IMR-90 (cell line): ENCODE measurements at regions not wholly inside any gene's neighbourhood (a gene's known extent, or its start where the extent isn't known, plus 50 kb on each side); places are given as distances from the start of the nearest gene placed in this dataset.

Experiments
- ATAC-seq: fragments of 200-7000 bp; cut with Tn5 transposase; 2 replicates; pipeline ENCODE4 v1.9.1; 2020; ENCODE audit warnings: low read depth, mild to moderate bottlenecking, moderate library complexity
- BruUV-seq: library from RNA; stranded (reverse); fragments of 400-500 nt; replicated peaks from 2 replicates; lab custom pipeline; 2021; lab: Mats Ljungman, UMichigan
- CTCF ChIA-PET: fragments of 300-600 bp; formaldehyde crosslinking; extraction: SDS; loops from one replicate; lab custom pipeline; 2021; ENCODE audit warnings: antibody characterized with exemption; lab: Yijun Ruan, JAX
- POLR2A ChIA-PET: fragments of 300-600 bp; sonication (Branson Sonifier 250); formaldehyde crosslinking; loops from one replicate; lab custom pipeline; 2022; ENCODE audit warnings: antibody characterized with exemption; ENCODE audit not compliant: unreplicated experiment; lab: Charles Lee
- DNase-seq: peaks from one replicate; pipeline ENCODE4 v3.0.0; 2013
- H2AFZ ChIP-seq: replicated peaks from 2 replicates; pipeline ENCODE3; 2013; ENCODE audit warnings: low read length, mild to moderate bottlenecking; ENCODE audit not compliant: poor library complexity
- H2AK5ac ChIP-seq: 2 replicates; pipeline ENCODE4 v1.6.1; 2013; ENCODE audit warnings: low read depth, low read length, inconsistent platforms
- H2AK9ac ChIP-seq: replicated peaks from 2 replicates; pipeline ENCODE3; 2013; ENCODE audit warnings: mild to moderate bottlenecking, low read depth, low read length, moderate library complexity; ENCODE audit not compliant: poor library complexity
- H2BK120ac ChIP-seq: 2 replicates; pipeline ENCODE4 v1.6.1; 2013; ENCODE audit warnings: low read depth, low read length, inconsistent platforms
- H2BK15ac ChIP-seq: 3 replicates; pipeline ENCODE4 v1.6.1; 2013; ENCODE audit warnings: low read depth, low read length, inconsistent platforms
- H2BK20ac ChIP-seq: 2 replicates; pipeline ENCODE4 v1.6.1; 2013; ENCODE audit warnings: low read depth, mild to moderate bottlenecking, inconsistent platforms, low read length, moderate library complexity
- H2BK5ac ChIP-seq: 2 replicates; pipeline ENCODE4 v1.6.1; 2013; ENCODE audit warnings: mild to moderate bottlenecking, low read depth, low read length, inconsistent platforms; ENCODE audit not compliant: poor library complexity, severe bottlenecking
- H3K14ac ChIP-seq: replicated peaks from 2 replicates; pipeline ENCODE4 v1.6.1; 2013; ENCODE audit warnings: low read depth, low read length, inconsistent platforms
- H3K18ac ChIP-seq: 2 replicates; pipeline ENCODE4 v1.6.1; 2013; ENCODE audit warnings: low read depth, low read length, control low read depth
- H3K23ac ChIP-seq: 2 replicates; pipeline ENCODE4 v1.6.1; 2013; ENCODE audit warnings: low read depth, low read length, inconsistent platforms
- H3K27ac ChIP-seq: 2 replicates; pipeline ENCODE4 v1.5.1; 2013; ENCODE audit warnings: mild to moderate bottlenecking, control low read depth, low read length; ENCODE audit not compliant: insufficient read depth
- H3K27me3 ChIP-seq: 2 replicates; pipeline ENCODE4 v1.6.1; 2013; ENCODE audit warnings: low read length; ENCODE audit not compliant: control insufficient read depth, insufficient read depth
- H3K36me3 ChIP-seq: 2 replicates; pipeline ENCODE4 v1.6.1; 2013; ENCODE audit warnings: low read length, mixed read lengths; ENCODE audit not compliant: control insufficient read depth, insufficient read depth
- H3K4ac ChIP-seq: 2 replicates; pipeline ENCODE4 v1.6.1; 2013; ENCODE audit warnings: low read depth, low read length, inconsistent platforms
- H3K4me1 ChIP-seq: 2 replicates; pipeline ENCODE4 v1.6.1; 2013; ENCODE audit warnings: low read length, mixed read lengths; ENCODE audit not compliant: control insufficient read depth, insufficient read depth
- H3K4me2 ChIP-seq: 2 replicates; pipeline ENCODE4 v1.6.1; 2013; ENCODE audit warnings: low read depth, mild to moderate bottlenecking, control low read depth, low read length, moderate library complexity
- H3K4me3 ChIP-seq: 2 replicates; pipeline ENCODE4 v1.5.1; 2013; ENCODE audit warnings: low read depth, mild to moderate bottlenecking, control low read depth, low read length, moderate library complexity; ENCODE audit not compliant: insufficient read depth
- H3K56ac ChIP-seq: 2 replicates; pipeline ENCODE4 v1.6.1; 2013; ENCODE audit warnings: low read length, inconsistent platforms; ENCODE audit not compliant: insufficient read depth; ENCODE audit errors: extremely low read depth
- H3K79me1 ChIP-seq, 2 experiments: 2 replicates each; pipeline ENCODE4 v1.6.1; 2013; ENCODE audit warnings: low read length in 2 of 2, inconsistent platforms in 1 of 2, low read depth in 1 of 2
- H3K9ac ChIP-seq: 2 replicates; pipeline ENCODE4 v1.6.1; 2013; ENCODE audit warnings: low read depth, low read length, control low read depth
- H3K9me1 ChIP-seq: 2 replicates; pipeline ENCODE4 v1.6.1; 2013; ENCODE audit warnings: low read length, inconsistent platforms; ENCODE audit not compliant: insufficient read depth
- H3K9me3 ChIP-seq: 2 replicates; pipeline ENCODE4 v1.6.1; 2013; ENCODE audit warnings: low read length; ENCODE audit not compliant: control insufficient read depth, insufficient read depth
- H4K20me1 ChIP-seq: 2 replicates; pipeline ENCODE4 v1.6.1; 2013; ENCODE audit warnings: low read length, inconsistent platforms; ENCODE audit not compliant: insufficient read depth
- H4K5ac ChIP-seq: 2 replicates; pipeline ENCODE4 v1.6.1; 2013; ENCODE audit warnings: mild to moderate bottlenecking, low read depth, low read length, control low read depth
- H4K8ac ChIP-seq, 2 experiments: 2 replicates each; pipeline ENCODE4 v1.6.1; 2013; ENCODE audit warnings: low read depth in 2 of 2, low read length in 2 of 2, control low read depth in 1 of 2, inconsistent platforms in 1 of 2
- H4K91ac ChIP-seq: 2 replicates; pipeline ENCODE4 v1.6.1; 2013; ENCODE audit warnings: low read depth, low read length, inconsistent platforms; ENCODE audit not compliant: insufficient read depth
- BHLHE40 ChIP-seq: fragments of 150-350 bp; IDR thresholded peaks from 2 replicates; pipeline ENCODE4 v1.6.1; 2016; ENCODE audit warnings: mild to moderate bottlenecking, low read depth, low read length
- CEBPB ChIP-seq: IDR thresholded peaks from 2 replicates; pipeline ENCODE4 v1.6.1; 2012; ENCODE audit warnings: low read depth, low read length, improper control_type of control experiment
- CHD1 ChIP-seq: IDR thresholded peaks from 2 replicates; pipeline ENCODE4 v1.6.1; 2012; ENCODE audit warnings: low read depth, low read length, improper control_type of control experiment
- FOS ChIP-seq: fragments of 150-350 bp; IDR thresholded peaks from 2 replicates; pipeline ENCODE4 v1.6.1; 2016; ENCODE audit warnings: low read depth, low read length
- MAFK ChIP-seq: IDR thresholded peaks from 2 replicates; pipeline ENCODE4 v1.6.1; 2012; ENCODE audit warnings: low read depth, low read length, improper control_type of control experiment
- MAZ ChIP-seq: IDR thresholded peaks from 2 replicates; pipeline ENCODE4 v1.6.1; 2012; ENCODE audit warnings: low read depth, mild to moderate bottlenecking, low read length, improper control_type of control experiment, moderate library complexity, borderline replicate concordance
- MXI1 ChIP-seq: IDR thresholded peaks from 2 replicates; pipeline ENCODE4 v1.6.1; 2012; ENCODE audit warnings: low read depth, mild to moderate bottlenecking, low read length, moderate library complexity, borderline replicate concordance
- NFE2L2 ChIP-seq: fragments of 150-350 bp; IDR thresholded peaks from 2 replicates; pipeline ENCODE4 v1.6.1; 2016; ENCODE audit warnings: low read depth, mild to moderate bottlenecking, low read length
- POLR2A ChIP-seq: IDR thresholded peaks from 2 replicates; pipeline ENCODE4 v1.6.1; 2012; ENCODE audit warnings: mild to moderate bottlenecking, low read depth, low read length
- RAD21 ChIP-seq: IDR thresholded peaks from 2 replicates; pipeline ENCODE4 v1.6.1; 2012; ENCODE audit warnings: low read length, improper control_type of control experiment
- RCOR1 ChIP-seq: IDR thresholded peaks from 2 replicates; pipeline ENCODE4 v1.6.1; 2012; ENCODE audit warnings: mild to moderate bottlenecking, low read length, improper control_type of control experiment; ENCODE audit not compliant: insufficient replicate concordance
- RFX5 ChIP-seq: IDR thresholded peaks from 2 replicates; pipeline ENCODE4 v1.8.0; 2012; ENCODE audit warnings: low read depth, mild to moderate bottlenecking, low read length, moderate library complexity
- SMC3 ChIP-seq: fragments of 150-350 bp; IDR thresholded peaks from 2 replicates; pipeline ENCODE4 v1.6.1; 2016; ENCODE audit warnings: low read depth, mild to moderate bottlenecking, antibody characterized with exemption, low read length, moderate library complexity
- WGBS, 2 experiments: methylation state at CpG; one replicate each; pipeline versions ENCODE4 v1.1.5 to v1.1.7; 2013; ENCODE audit warnings: missing lambda C conversion rate in 2 of 2; ENCODE audit not compliant: insufficient read length in 1 of 2; ENCODE audit errors: extremely low coverage in 2 of 2; 5-methylcytosine and 5-hydroxymethylcytosine counted together
- dilution Hi-C: fragments of 300-500 bp; cut with HindIII; formaldehyde crosslinking; loops from one replicate; pipeline ENCODE4 v1.14.3; 2018; ENCODE audit warnings: low sequenced_read_pairs; ENCODE audit not compliant: unreplicated experiment
- in situ Hi-C: fragments of 300-500 bp; cut with MboI; formaldehyde crosslinking; loops from 3 replicates; pipeline ENCODE4 v1.14.3; 2019; ENCODE audit warnings: low sequenced_read_pairs, inconsistent platforms, mixed read lengths
- intact Hi-C: fragments of 100-400 bp; cut with micrococcal nuclease; formaldehyde crosslinking; loops from 2 replicates; pipeline ENCODE4 v1.10.0; 2022
- TF ChIP-seq, protein P1 (sequence below): conservative IDR thresholded peaks from 2 replicates; pipeline ENCODE4 v1.5.1; 2012; ENCODE audit warnings: mild to moderate bottlenecking, low read depth, low read length, improper control_type of control experiment
- TF ChIP-seq, protein P2 (sequence below): fragments of 150-350 bp; IDR thresholded peaks from 2 replicates; pipeline ENCODE4 v1.6.1; 2017; ENCODE audit warnings: mild to moderate bottlenecking, antibody characterized with exemption, low read length, low read depth
- TF ChIP-seq, protein P3 (sequence below): fragments of 150-350 bp; IDR thresholded peaks from 2 replicates; pipeline ENCODE4 v1.6.1; 2016; ENCODE audit warnings: low read depth, mild to moderate bottlenecking, low read length, moderate library complexity, borderline replicate concordance

DNA sequence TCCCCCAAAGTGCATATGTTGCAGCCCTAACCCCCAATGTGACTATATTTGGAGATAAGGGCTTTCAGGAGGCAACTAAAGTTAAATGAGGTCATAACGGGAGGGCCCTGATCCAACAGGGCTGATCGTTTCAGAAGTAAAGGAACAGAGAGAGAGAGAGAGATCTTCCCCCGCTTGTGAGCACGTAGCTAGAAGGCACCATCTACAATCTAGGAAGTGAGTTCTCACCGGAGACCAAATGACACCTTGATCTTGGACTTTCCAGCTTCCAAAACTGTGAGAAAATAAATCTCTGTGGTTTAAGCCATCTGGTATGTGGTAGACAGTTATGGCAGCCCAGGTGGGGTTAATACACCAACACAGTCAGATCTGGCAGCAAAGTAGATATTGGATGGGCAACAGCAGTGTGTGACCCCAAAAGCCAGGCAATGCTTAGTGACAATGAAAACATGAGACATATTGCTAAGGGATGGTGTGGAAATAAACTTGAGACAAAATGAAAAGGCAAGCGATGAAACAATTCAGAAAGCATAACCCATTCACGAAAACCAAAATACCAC lies 147.2 kb upstream of the GSC start:
- Histone ChIP-seq H2AK5ac (no peak overlapping the region), H3K27ac (no peak overlapping the region), H2AK9ac (no peak overlapping the region), H3K36me3 (no peaks in the 10 kb centered on the region), H3K23ac (no peak overlapping the region), H4K8ac (no peak overlapping the region), H2AFZ (no peak overlapping the region), H4K5ac (no peak overlapping the region), H2BK5ac (no peak overlapping the region), H2BK120ac (no peak overlapping the region), H3K14ac (no peak overlapping the region), H3K9me3 (peaks cover 21% of the 10 kb centered on the region), H3K79me1 (no peaks in the 10 kb centered on the region), H4K20me1 (no peaks in the 10 kb centered on the region), H3K4ac (no peak overlapping the region), H3K4me1 (no peaks in the 10 kb centered on the region), H2BK20ac (no peak overlapping the region), H3K56ac (no peak overlapping the region), H4K91ac (no peak overlapping the region), H3K4me3 (no peak overlapping the region), H3K9ac (no peak overlapping the region), H2BK15ac (no peak overlapping the region), H3K27me3 (no peaks in the 10 kb centered on the region), H3K9me1 (no peaks in the 10 kb centered on the region), H3K4me2 (no peak overlapping the region), H3K18ac (no peak overlapping the region)
- DNase-seq (no peak), ATAC-seq (no peak)
- WGBS, 2 experiments: 100% methylated on average over 1 of the region's 7 CpGs; no CpG with 5 or more reads in 1 of the 2 experiments
- no TSS peak for BruUV-seq
- TF ChIP-seq RCOR1 (no peak), RFX5 (no peak), MAZ (no peak), SMC3 (no peak), CEBPB (no peak), NFE2L2 (no peak), RAD21 (no peak), BHLHE40 (no peak), FOS (no peak), MXI1 (no peak), POLR2A (no peak), MAFK (no peak), CHD1 (no peak)
- TF ChIP-seq, protein P1, sequence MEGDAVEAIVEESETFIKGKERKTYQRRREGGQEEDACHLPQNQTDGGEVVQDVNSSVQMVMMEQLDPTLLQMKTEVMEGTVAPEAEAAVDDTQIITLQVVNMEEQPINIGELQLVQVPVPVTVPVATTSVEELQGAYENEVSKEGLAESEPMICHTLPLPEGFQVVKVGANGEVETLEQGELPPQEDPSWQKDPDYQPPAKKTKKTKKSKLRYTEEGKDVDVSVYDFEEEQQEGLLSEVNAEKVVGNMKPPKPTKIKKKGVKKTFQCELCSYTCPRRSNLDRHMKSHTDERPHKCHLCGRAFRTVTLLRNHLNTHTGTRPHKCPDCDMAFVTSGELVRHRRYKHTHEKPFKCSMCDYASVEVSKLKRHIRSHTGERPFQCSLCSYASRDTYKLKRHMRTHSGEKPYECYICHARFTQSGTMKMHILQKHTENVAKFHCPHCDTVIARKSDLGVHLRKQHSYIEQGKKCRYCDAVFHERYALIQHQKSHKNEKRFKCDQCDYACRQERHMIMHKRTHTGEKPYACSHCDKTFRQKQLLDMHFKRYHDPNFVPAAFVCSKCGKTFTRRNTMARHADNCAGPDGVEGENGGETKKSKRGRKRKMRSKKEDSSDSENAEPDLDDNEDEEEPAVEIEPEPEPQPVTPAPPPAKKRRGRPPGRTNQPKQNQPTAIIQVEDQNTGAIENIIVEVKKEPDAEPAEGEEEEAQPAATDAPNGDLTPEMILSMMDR: no peak
- TF ChIP-seq, protein P2, sequence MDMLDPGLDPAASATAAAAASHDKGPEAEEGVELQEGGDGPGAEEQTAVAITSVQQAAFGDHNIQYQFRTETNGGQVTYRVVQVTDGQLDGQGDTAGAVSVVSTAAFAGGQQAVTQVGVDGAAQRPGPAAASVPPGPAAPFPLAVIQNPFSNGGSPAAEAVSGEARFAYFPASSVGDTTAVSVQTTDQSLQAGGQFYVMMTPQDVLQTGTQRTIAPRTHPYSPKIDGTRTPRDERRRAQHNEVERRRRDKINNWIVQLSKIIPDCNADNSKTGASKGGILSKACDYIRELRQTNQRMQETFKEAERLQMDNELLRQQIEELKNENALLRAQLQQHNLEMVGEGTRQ: no peak
- TF ChIP-seq, protein P3, sequence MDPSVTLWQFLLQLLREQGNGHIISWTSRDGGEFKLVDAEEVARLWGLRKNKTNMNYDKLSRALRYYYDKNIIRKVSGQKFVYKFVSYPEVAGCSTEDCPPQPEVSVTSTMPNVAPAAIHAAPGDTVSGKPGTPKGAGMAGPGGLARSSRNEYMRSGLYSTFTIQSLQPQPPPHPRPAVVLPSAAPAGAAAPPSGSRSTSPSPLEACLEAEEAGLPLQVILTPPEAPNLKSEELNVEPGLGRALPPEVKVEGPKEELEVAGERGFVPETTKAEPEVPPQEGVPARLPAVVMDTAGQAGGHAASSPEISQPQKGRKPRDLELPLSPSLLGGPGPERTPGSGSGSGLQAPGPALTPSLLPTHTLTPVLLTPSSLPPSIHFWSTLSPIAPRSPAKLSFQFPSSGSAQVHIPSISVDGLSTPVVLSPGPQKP: no peak
- CTCF ChIA-PET: interaction anchor here (0.6 kb wide), 1 partner anchor 1005 kb away, joined by 3 read pairs; no protein-coding TSS in a partner anchor
- intact Hi-C loops (no loop called here), in situ Hi-C loops (no loop called here), dilution Hi-C loops (no loop called here)
- POLR2A ChIA-PET: no interaction called here
